ENCODE measurements at regions not wholly inside any gene's neighbourhood (a gene's known extent, or its start where the extent isn't known, plus 50 kb on each side); places are given as distances from the start of the nearest gene placed in this dataset.

DNA sequence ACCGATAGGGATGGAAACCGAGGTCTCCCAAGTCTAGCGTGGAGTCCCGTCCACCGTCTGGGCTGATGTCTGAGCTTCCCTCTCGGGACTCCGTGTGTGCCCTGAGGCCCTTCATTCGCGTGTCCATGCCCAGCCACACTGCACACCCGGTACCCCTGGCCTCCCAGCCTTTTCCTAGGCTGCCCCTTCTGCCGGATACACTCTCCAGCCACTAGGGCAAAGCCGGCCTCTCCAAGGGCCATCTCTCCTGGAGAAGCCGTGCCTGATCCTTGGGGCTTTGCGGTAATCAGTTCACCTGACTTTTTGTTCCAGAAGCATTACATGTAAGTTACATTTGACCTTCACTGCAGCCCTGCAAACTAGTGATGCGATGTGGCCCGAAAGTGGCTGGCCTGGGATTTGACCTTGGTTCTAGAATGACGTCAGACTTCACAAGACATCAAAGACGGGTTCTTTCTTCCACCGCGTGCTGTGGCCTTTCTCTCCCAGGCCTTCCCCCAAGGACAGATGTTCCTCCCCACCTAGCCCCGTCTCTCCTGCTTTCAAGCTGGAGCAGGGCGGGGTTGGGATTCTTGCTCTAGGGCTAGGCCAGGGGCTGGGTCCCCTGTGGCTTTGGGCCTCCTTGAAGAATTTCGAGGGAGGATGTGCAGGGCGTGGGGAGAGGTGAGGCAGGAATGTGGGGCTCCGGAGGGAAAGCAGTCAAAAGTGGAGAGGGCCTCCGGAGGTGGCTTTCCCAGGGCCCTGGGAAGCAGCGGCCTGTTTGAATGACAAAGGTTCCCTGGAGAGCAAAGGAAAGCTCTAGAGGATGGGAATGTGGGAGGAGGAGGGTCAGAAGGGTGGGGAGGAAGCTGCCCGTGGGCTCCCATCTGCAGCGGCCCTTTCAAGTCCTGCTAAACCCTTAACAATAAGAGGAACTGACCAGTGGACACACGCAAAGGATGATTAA is 49.7 kb upstream of the SLC2A1 start (continued):
- TF ChIP-seq, protein P1, sequence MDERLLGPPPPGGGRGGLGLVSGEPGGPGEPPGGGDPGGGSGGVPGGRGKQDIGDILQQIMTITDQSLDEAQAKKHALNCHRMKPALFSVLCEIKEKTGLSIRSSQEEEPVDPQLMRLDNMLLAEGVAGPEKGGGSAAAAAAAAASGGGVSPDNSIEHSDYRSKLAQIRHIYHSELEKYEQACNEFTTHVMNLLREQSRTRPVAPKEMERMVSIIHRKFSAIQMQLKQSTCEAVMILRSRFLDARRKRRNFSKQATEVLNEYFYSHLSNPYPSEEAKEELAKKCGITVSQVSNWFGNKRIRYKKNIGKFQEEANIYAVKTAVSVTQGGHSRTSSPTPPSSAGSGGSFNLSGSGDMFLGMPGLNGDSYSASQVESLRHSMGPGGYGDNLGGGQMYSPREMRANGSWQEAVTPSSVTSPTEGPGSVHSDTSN (CRISPR knock-in tag; IDR thresholded peaks at IDR 0.05): no peak
- TF ChIP-seq TFAP4 (IDR thresholded peaks at IDR 0.05; ENCODE audit: borderline replicate concordance, low read depth) (no peak; the same call in 1 of the 2 replicates), MYPOP (CRISPR knock-in tag; IDR thresholded peaks at IDR 0.05) (0 out of 2 replicates have a peak, but pooled peaks have one; percentile 39), KLF6 (CRISPR knock-in tag; IDR thresholded peaks at IDR 0.05) (0 out of 2 replicates have a peak, but pooled peaks have one; percentile 40), ZNF326 (CRISPR knock-in tag; IDR thresholded peaks at IDR 0.05; ENCODE audit: borderline replicate concordance) (no peak), ZNF260 (CRISPR knock-in tag; IDR thresholded peaks at IDR 0.05; ENCODE audit: borderline replicate concordance, low read depth) (no peak), HOXA7 (CRISPR knock-in tag; IDR thresholded peaks at IDR 0.05) (no peak), SMYD3 (CRISPR knock-in tag; IDR thresholded peaks at IDR 0.05) (no peak), ZNF142 (CRISPR knock-in tag; IDR thresholded peaks at IDR 0.05) (no peak), NR1H2 (CRISPR knock-in tag; IDR thresholded peaks at IDR 0.05; ENCODE audit: borderline replicate concordance, low read depth) (no peak), FOXA1 (IDR thresholded peaks at IDR 0.05) (no peak), FOXA1 (CRISPR knock-in tag; IDR thresholded peaks at IDR 0.05) (no peak), PAX8 (CRISPR knock-in tag; IDR thresholded peaks at IDR 0.05; ENCODE audit: borderline replicate concordance) (no peak), TCF7L2 (IDR thresholded peaks at IDR 0.05; ENCODE audit: low read depth, low read length) (peak; percentile 34; the same call in 1 of the 2 replicates), THYN1 (CRISPR knock-in tag; IDR thresholded peaks at IDR 0.05; ENCODE audit: borderline replicate concordance, low read depth) (no peak)
- TF ChIP-seq, protein P2, sequence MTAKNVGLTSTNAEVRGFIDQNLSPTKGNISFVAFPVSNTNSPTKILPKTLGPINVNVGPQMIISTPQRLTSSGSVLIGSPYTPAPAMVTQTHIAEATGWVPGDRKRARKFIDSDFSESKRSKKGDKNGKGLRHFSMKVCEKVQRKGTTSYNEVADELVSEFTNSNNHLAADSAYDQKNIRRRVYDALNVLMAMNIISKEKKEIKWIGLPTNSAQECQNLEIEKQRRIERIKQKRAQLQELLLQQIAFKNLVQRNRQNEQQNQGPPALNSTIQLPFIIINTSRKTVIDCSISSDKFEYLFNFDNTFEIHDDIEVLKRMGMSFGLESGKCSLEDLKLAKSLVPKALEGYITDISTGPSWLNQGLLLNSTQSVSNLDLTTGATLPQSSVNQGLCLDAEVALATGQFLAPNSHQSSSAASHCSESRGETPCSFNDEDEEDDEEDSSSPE (CRISPR knock-in tag; IDR thresholded peaks at IDR 0.05): no peak
- TF ChIP-seq, protein P3, sequence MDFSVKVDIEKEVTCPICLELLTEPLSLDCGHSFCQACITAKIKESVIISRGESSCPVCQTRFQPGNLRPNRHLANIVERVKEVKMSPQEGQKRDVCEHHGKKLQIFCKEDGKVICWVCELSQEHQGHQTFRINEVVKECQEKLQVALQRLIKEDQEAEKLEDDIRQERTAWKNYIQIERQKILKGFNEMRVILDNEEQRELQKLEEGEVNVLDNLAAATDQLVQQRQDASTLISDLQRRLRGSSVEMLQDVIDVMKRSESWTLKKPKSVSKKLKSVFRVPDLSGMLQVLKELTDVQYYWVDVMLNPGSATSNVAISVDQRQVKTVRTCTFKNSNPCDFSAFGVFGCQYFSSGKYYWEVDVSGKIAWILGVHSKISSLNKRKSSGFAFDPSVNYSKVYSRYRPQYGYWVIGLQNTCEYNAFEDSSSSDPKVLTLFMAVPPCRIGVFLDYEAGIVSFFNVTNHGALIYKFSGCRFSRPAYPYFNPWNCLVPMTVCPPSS (IDR thresholded peaks at IDR 0.05): no peak

Data from HepG2 (cell line).